ENCODE measurements at regions not wholly inside any gene's neighbourhood (a gene's known extent, or its start where the extent isn't known, plus 50 kb on each side); places are given as distances from the start of the nearest gene placed in this dataset.

GRCh38 chr4:43837604-43838003 lies 611.0 kb downstream of the KCTD8 start:
- H3K4me1 ChIP-seq (ENCODE audit: control insufficient read depth, insufficient read depth, low read length): no peaks in the 10 kb centered on the region
- no peaks in the 10 kb centered on the region for H3K27me3 ChIP-seq (replicated peaks in 1 of 2; ENCODE audit: control insufficient read depth in 2 of 2, insufficient read depth in 2 of 2, low read length in 1 of 2)
- no peak overlapping the region for H3K9ac ChIP-seq (ENCODE audit: control insufficient read depth, insufficient read depth, low read length)
- no peak overlapping the region for H3K4me3 ChIP-seq
- in situ Hi-C loops (cut with MboI) (no loop called here), intact Hi-C loops (cut with micrococcal nuclease; ENCODE audit: unreplicated experiment) (no loop called here)
- H3K9me3 ChIP-seq (replicated peaks; ENCODE audit: control insufficient read depth, insufficient read depth, low read length): no peaks in the 10 kb centered on the region
- no peak for DNase-seq (ENCODE audit: low read depth, low spot score)
- ChIA-PET SMC1A (ENCODE audit: uncharacterized antibody, unreplicated experiment) (no interaction called here), POLR2A (no interaction called here), RAD21 (ENCODE audit: unreplicated experiment) (no interaction called here), CTCF (no interaction called here)
- H3K4me2 ChIP-seq (ENCODE audit: control insufficient read depth, insufficient read depth): no peak overlapping the region
- TF ChIP-seq ZBTB4 (CRISPR knock-in tag; IDR thresholded peaks at IDR 0.05) (no peak), MAX (IDR thresholded peaks at IDR 0.05; ENCODE audit: low read depth, low read length) (no peak), NFXL1 (IDR thresholded peaks at IDR 0.05; ENCODE audit: borderline replicate concordance) (no peak), CBX5 (IDR thresholded peaks at IDR 0.05; ENCODE audit: low read depth) (no peak), NR2C2 (IDR thresholded peaks at IDR 0.05; ENCODE audit: borderline replicate concordance, control insufficient read depth, insufficient read length, low read depth) (no peak), NR2F1 (conservative IDR thresholded peaks at IDR 0.05) (no peak), ZNF592 (IDR thresholded peaks at IDR 0.05) (no peak), HDGF (IDR thresholded peaks at IDR 0.05) (no peak)
- ATAC-seq: no peak
- no peak overlapping the region for H3K27ac ChIP-seq (ENCODE audit: control insufficient read depth, insufficient read depth)
- BruUV-seq (replicated peaks): no TSS peak
- no peaks in the 10 kb centered on the region for H3K36me3 ChIP-seq (ENCODE audit: control insufficient read depth in 2 of 2, insufficient read depth in 2 of 2, low read length in 1 of 2)
- H4K20me1 ChIP-seq (ENCODE audit: control insufficient read depth, insufficient read depth): no peaks in the 10 kb centered on the region
- H2AFZ ChIP-seq (ENCODE audit: control insufficient read depth, low read depth, low read length): no peak overlapping the region
- no peaks in the 10 kb centered on the region for H3K79me2 ChIP-seq (ENCODE audit: control insufficient read depth, insufficient read depth, low read length)
- no peak for FAIRE-seq

Measured in GM12878 (cell line).